ENCODE measurements at regions not wholly inside any gene's neighbourhood (a gene's known extent, or its start where the extent isn't known, plus 50 kb on each side); places are given as distances from the start of the nearest gene placed in this dataset.

DNA sequence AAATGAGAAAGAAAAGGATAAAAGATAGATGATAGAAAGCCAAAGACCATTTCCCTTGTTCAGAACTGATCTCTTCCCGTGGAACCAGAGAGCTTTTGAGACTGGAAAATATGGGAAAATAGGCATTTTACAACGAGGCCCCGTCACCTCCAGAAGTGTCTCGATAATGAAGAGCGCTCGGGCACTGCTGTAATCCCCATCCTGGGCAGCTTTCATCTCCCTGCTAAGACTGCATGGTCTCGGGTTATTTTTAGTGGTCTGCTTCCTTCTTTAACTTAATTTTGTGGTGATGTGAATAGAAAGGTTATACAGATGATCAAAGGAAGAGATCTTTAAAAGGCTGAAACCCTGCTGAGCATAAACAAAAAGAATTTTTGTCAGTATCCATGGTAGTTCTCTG, 176.6 kb downstream of the METTL4 start:
- TF ChIP-seq, protein P1, sequence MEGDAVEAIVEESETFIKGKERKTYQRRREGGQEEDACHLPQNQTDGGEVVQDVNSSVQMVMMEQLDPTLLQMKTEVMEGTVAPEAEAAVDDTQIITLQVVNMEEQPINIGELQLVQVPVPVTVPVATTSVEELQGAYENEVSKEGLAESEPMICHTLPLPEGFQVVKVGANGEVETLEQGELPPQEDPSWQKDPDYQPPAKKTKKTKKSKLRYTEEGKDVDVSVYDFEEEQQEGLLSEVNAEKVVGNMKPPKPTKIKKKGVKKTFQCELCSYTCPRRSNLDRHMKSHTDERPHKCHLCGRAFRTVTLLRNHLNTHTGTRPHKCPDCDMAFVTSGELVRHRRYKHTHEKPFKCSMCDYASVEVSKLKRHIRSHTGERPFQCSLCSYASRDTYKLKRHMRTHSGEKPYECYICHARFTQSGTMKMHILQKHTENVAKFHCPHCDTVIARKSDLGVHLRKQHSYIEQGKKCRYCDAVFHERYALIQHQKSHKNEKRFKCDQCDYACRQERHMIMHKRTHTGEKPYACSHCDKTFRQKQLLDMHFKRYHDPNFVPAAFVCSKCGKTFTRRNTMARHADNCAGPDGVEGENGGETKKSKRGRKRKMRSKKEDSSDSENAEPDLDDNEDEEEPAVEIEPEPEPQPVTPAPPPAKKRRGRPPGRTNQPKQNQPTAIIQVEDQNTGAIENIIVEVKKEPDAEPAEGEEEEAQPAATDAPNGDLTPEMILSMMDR (IDR thresholded peaks at IDR 0.05; ENCODE audit: low read length): no peak
- no peak for TF ChIP-seq EZH2 (optimal IDR thresholded peaks at IDR 0.05; ENCODE audit: low read depth, low read length)
